ENCODE measurements at regions not wholly inside any gene's neighbourhood (a gene's known extent, or its start where the extent isn't known, plus 50 kb on each side); places are given as distances from the start of the nearest gene placed in this dataset.

GRCh38 chr9:84079994-84080393 is 99.4 kb downstream of the RMI1 start:
- Histone ChIP-seq H3K36me3 (ENCODE audit: insufficient read depth, low read length) (no peaks in the 10 kb centered on the region), H3K79me2 (ENCODE audit: insufficient read depth, low read length) (no peaks in the 10 kb centered on the region), H3K27ac (ENCODE audit: low read depth, low read length) (no peak overlapping the region), H3K27me3 (ENCODE audit: insufficient read depth, low read length) (no peaks in the 10 kb centered on the region), H4K20me1 (ENCODE audit: insufficient read depth, low read length) (no peaks in the 10 kb centered on the region), H2AFZ (ENCODE audit: low read length) (no peak overlapping the region), H3K4me1 (ENCODE audit: insufficient read depth, low read length) (no peaks in the 10 kb centered on the region), H3K4me3 (ENCODE audit: insufficient read depth, low read length) (no peak overlapping the region), H3K4me2 (ENCODE audit: insufficient read depth, low read length) (no peak overlapping the region), H3K9me3 (ENCODE audit: low read depth, low read length) (no peaks in the 10 kb centered on the region)
- no peak for DNase-seq (ENCODE audit: insufficient read length, low spot score, missing footprints)
- TF ChIP-seq, protein P1, sequence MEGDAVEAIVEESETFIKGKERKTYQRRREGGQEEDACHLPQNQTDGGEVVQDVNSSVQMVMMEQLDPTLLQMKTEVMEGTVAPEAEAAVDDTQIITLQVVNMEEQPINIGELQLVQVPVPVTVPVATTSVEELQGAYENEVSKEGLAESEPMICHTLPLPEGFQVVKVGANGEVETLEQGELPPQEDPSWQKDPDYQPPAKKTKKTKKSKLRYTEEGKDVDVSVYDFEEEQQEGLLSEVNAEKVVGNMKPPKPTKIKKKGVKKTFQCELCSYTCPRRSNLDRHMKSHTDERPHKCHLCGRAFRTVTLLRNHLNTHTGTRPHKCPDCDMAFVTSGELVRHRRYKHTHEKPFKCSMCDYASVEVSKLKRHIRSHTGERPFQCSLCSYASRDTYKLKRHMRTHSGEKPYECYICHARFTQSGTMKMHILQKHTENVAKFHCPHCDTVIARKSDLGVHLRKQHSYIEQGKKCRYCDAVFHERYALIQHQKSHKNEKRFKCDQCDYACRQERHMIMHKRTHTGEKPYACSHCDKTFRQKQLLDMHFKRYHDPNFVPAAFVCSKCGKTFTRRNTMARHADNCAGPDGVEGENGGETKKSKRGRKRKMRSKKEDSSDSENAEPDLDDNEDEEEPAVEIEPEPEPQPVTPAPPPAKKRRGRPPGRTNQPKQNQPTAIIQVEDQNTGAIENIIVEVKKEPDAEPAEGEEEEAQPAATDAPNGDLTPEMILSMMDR (IDR thresholded peaks at IDR 0.05; ENCODE audit: extremely low read depth, low read depth, low read length) = no peak

DNA sequence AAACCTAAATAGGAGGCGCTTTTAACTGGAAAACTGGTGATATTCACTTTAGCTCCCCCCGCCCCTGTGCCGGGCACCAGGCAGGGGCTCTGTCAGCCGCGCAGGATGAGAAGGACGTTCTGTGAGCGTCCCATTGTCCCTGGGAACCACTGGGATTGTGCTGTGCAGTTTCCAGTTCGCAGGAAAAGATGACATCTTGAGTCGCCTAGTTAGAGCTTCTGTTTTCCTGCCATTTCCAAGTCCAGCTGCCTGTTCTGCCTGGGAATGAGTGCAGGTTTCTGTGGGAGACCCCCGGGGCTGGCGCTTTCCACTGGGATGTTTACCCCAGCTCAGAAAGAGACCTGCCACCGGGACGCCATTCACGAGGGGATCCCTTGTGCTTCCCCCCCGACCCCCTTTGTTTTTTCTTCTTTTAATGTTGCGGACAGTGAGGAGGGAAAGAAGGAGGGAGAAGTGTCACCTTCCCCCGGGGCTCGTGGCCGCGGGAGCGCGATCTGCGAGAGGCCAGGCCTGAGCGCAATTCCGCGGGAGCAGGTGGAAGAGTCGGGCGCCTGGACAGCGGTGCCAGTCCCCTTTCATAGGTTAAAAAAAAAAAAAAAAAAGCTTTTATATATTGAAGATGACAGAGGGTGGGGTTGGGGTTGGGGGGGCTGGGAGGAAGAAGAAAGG is 121.5 kb downstream of the RMI1 start:
- Histone ChIP-seq H3K9me3 (ENCODE audit: low read depth, low read length) (no peaks in the 10 kb centered on the region), H3K27me3 (ENCODE audit: insufficient read depth, low read length) (no peaks in the 10 kb centered on the region), H4K20me1 (ENCODE audit: insufficient read depth, low read length) (no peaks in the 10 kb centered on the region), H3K4me1 (ENCODE audit: insufficient read depth, low read length) (no peaks in the 10 kb centered on the region), H3K36me3 (ENCODE audit: insufficient read depth, low read length) (no peaks in the 10 kb centered on the region), H2AFZ (ENCODE audit: low read length) (no peak overlapping the region), H3K4me2 (ENCODE audit: insufficient read depth, low read length) (no peak overlapping the region), H3K79me2 (ENCODE audit: insufficient read depth, low read length) (no peaks in the 10 kb centered on the region), H3K4me3 (ENCODE audit: insufficient read depth, low read length) (no peak overlapping the region), H3K27ac (ENCODE audit: low read depth, low read length) (no peak overlapping the region)
- no peak for DNase-seq (ENCODE audit: insufficient read length, low spot score, missing footprints)
- TF ChIP-seq, protein P1 (IDR thresholded peaks at IDR 0.05; ENCODE audit: extremely low read depth, low read depth, low read length) = no peak

DNA sequence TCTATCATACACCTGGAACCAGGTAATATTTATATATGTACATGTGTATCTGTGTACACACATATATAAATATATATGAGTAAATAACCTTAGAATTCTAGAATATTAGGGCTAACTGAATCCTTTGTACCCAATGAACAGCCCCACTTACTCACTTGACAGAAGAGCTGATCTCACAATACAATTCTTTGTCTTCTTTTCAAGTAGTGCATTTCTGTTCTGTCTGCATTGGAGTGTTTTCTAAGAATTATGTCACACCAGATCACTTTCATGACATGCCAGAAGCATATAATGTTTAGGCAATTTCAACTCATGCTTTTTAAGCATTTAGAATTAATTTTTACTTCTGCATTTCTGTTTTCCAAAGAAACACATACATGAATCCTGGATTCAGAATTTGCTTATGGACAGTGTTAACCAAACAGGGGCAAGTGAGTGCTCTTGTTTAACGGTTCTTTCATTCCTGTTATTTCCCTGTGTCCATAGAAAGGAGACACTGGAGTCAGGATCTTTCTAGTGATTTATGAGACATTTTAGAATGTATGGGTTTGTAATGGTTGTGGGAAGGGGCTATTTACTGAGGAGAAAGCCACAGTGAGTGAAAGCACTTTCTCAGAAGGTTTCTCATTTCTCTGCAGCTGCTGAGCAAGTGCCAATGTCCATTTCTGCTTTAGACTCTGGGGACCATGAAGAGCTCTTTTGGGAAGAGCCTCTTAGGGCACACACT is 123.2 kb downstream of the RMI1 start:
- no peaks in the 10 kb centered on the region for H3K4me1 ChIP-seq (ENCODE audit: insufficient read depth, low read length)
- H3K27ac ChIP-seq (ENCODE audit: low read depth, low read length) = no peak overlapping the region
- no peaks in the 10 kb centered on the region for H3K79me2 ChIP-seq (ENCODE audit: insufficient read depth, low read length)
- H3K27me3 ChIP-seq (ENCODE audit: insufficient read depth, low read length) = no peaks in the 10 kb centered on the region
- no peak overlapping the region for H3K4me2 ChIP-seq (ENCODE audit: insufficient read depth, low read length)
- H3K36me3 ChIP-seq (ENCODE audit: insufficient read depth, low read length) = no peaks in the 10 kb centered on the region
- no peaks in the 10 kb centered on the region for H3K9me3 ChIP-seq (ENCODE audit: low read depth, low read length)
- H3K4me3 ChIP-seq (ENCODE audit: insufficient read depth, low read length) = no peak overlapping the region
- DNase-seq (ENCODE audit: insufficient read length, low spot score, missing footprints) = no peak
- no peaks in the 10 kb centered on the region for H4K20me1 ChIP-seq (ENCODE audit: insufficient read depth, low read length)
- H2AFZ ChIP-seq (ENCODE audit: low read length) = no peak overlapping the region
- TF ChIP-seq, protein P1 (IDR thresholded peaks at IDR 0.05; ENCODE audit: extremely low read depth, low read depth, low read length) = no peak

GRCh38 chr9:84107081-84107480 is 126.5 kb downstream of the RMI1 start:
- Histone ChIP-seq H3K27me3 (ENCODE audit: insufficient read depth, low read length) (no peaks in the 10 kb centered on the region), H3K36me3 (ENCODE audit: insufficient read depth, low read length) (no peaks in the 10 kb centered on the region), H3K79me2 (ENCODE audit: insufficient read depth, low read length) (no peaks in the 10 kb centered on the region), H2AFZ (ENCODE audit: low read length) (no peak overlapping the region), H3K9me3 (ENCODE audit: low read depth, low read length) (no peaks in the 10 kb centered on the region), H3K4me1 (ENCODE audit: insufficient read depth, low read length) (no peaks in the 10 kb centered on the region), H3K4me2 (ENCODE audit: insufficient read depth, low read length) (no peak overlapping the region), H3K4me3 (ENCODE audit: insufficient read depth, low read length) (no peak overlapping the region), H4K20me1 (ENCODE audit: insufficient read depth, low read length) (no peaks in the 10 kb centered on the region), H3K27ac (ENCODE audit: low read depth, low read length) (no peak overlapping the region)
- DNase-seq (ENCODE audit: insufficient read length, low spot score, missing footprints) = no peak
- TF ChIP-seq, protein P1 (IDR thresholded peaks at IDR 0.05; ENCODE audit: extremely low read depth, low read depth, low read length) = no peak

Measured in osteoblast (primary cell).